ENCODE measurements at regions not wholly inside any gene's neighbourhood (a gene's known extent, or its start where the extent isn't known, plus 50 kb on each side); places are given as distances from the start of the nearest gene placed in this dataset.

DNA sequence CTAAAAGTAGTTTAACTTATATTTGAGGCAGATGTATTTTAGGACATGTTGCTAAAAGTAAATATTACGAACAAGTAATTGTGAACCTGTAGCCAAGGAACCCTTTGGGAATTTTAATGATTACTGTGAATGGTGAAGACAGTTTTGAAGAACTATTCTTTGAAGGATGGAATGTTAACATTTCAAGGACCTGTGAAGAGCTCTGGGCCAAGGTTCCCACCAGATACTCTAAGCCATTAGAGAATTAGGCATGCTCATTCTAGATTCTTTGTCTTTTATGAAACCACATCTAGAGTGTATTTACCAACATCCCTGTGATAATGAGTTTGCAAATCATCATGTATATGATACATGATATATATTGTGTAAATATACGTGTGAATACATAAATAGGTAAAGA is 99.8 kb downstream of the SEPTIN7 start:
- Histone ChIP-seq H3K9me3 (no peaks in the 10 kb centered on the region), H3K27ac (no peak overlapping the region), H3K4me3 (no peak overlapping the region), H3K36me3 (no peaks in the 10 kb centered on the region), H3K27me3 (replicated peaks; ENCODE audit: insufficient read depth) (no peaks in the 10 kb centered on the region), H3K4me1 (replicated peaks) (no peaks in the 10 kb centered on the region)
- no peak for DNase-seq (ENCODE audit: low spot score)
- intact Hi-C loops (cut with DNase I): no loop called here
- 96% methylated on average over 2 of the region's 2 CpGs for WGBS
- TF ChIP-seq, protein P1, sequence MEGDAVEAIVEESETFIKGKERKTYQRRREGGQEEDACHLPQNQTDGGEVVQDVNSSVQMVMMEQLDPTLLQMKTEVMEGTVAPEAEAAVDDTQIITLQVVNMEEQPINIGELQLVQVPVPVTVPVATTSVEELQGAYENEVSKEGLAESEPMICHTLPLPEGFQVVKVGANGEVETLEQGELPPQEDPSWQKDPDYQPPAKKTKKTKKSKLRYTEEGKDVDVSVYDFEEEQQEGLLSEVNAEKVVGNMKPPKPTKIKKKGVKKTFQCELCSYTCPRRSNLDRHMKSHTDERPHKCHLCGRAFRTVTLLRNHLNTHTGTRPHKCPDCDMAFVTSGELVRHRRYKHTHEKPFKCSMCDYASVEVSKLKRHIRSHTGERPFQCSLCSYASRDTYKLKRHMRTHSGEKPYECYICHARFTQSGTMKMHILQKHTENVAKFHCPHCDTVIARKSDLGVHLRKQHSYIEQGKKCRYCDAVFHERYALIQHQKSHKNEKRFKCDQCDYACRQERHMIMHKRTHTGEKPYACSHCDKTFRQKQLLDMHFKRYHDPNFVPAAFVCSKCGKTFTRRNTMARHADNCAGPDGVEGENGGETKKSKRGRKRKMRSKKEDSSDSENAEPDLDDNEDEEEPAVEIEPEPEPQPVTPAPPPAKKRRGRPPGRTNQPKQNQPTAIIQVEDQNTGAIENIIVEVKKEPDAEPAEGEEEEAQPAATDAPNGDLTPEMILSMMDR (IDR thresholded peaks at IDR 0.05): no peak
- TF ChIP-seq POLR2A (IDR thresholded peaks at IDR 0.05): no peak
- no peak for TF ChIP-seq POLR2AphosphoS5 (IDR thresholded peaks at IDR 0.05)

DNA sequence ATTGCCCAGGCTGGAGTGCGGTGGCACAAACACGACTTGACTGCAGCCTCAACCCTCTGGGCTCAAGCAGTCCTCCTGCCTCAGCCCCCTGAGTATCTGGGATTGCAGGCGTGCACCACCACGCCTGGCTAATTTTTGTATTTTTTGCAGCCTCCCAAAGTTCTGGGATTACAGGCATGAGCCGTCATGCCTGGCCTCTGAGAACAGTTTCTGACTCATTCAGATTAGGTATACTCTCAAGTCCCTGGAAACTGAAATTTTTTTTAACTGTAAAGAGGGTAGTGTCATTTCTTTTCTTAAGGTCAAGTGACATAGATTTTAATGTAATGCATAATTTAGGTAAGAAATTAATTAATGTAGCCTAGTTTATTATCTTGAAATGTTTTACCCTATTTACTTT is 104.7 kb downstream of the SEPTIN7 start:
- DNase-seq (ENCODE audit: low spot score): no peak
- Histone ChIP-seq H3K36me3 (no peaks in the 10 kb centered on the region), H3K27ac (no peak overlapping the region), H3K9me3 (no peaks in the 10 kb centered on the region), H3K4me3 (no peak overlapping the region), H3K4me1 (replicated peaks) (no peaks in the 10 kb centered on the region), H3K27me3 (replicated peaks; ENCODE audit: insufficient read depth) (no peaks in the 10 kb centered on the region)
- WGBS: 88% methylated on average over 5 of the region's 5 CpGs
- intact Hi-C loops (cut with DNase I): no loop called here
- no peak for TF ChIP-seq POLR2A (IDR thresholded peaks at IDR 0.05)
- TF ChIP-seq, protein P1 (IDR thresholded peaks at IDR 0.05): no peak
- TF ChIP-seq POLR2AphosphoS5 (IDR thresholded peaks at IDR 0.05): no peak

DNA sequence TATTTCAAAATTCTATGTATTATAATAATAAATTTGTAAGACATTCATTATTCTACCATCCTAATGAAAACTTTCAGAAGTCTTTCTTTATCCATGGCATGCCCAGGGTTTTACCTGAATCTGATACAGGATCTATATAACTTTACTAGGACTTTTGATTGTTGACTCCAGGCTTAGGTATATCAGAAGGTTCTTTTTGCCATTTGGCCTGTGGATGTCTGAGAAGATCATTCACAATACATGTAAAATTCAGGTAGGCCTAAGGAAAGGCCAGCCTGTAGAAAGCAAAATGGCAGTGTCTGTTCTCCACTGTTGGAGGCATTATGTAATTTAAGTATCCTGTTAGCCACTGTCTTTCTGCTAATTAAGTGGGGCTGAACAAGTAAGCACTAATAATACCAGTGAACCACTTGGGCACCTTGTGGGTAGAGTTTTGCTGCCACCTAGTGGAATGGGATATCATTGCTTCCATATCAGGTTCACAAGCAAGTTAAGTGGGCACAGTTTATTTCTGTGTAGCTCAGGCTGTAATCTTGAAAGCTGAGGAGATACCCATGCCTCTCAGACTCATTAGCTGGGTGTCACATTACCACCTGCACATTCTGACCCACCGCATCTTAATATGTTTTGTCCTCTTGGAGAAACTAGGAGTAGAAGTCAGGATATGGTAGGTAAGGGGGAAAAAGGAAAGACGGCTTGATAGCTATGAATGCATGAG is 105.5 kb downstream of the SEPTIN7 start:
- intact Hi-C loops (cut with DNase I): loop anchor here (2.0 kb wide), 1 partner anchor 196 kb away; no protein-coding TSS in a partner anchor
- no peaks in the 10 kb centered on the region for H3K4me1 ChIP-seq (replicated peaks)
- no peak overlapping the region for H3K4me3 ChIP-seq
- no peak overlapping the region for H3K27ac ChIP-seq
- TF ChIP-seq POLR2AphosphoS5 (IDR thresholded peaks at IDR 0.05) (peak; percentile 27), POLR2A (IDR thresholded peaks at IDR 0.05) (no peak)
- TF ChIP-seq, protein P1 (IDR thresholded peaks at IDR 0.05): peak; percentile 76 to 93 (median 90)
- H3K9me3 ChIP-seq: no peaks in the 10 kb centered on the region
- WGBS: 48% methylated on average over 2 of the region's 2 CpGs
- H3K36me3 ChIP-seq: no peaks in the 10 kb centered on the region
- no peaks in the 10 kb centered on the region for H3K27me3 ChIP-seq (replicated peaks; ENCODE audit: insufficient read depth)
- peak; percentile 76 for DNase-seq (ENCODE audit: low spot score)

DNA sequence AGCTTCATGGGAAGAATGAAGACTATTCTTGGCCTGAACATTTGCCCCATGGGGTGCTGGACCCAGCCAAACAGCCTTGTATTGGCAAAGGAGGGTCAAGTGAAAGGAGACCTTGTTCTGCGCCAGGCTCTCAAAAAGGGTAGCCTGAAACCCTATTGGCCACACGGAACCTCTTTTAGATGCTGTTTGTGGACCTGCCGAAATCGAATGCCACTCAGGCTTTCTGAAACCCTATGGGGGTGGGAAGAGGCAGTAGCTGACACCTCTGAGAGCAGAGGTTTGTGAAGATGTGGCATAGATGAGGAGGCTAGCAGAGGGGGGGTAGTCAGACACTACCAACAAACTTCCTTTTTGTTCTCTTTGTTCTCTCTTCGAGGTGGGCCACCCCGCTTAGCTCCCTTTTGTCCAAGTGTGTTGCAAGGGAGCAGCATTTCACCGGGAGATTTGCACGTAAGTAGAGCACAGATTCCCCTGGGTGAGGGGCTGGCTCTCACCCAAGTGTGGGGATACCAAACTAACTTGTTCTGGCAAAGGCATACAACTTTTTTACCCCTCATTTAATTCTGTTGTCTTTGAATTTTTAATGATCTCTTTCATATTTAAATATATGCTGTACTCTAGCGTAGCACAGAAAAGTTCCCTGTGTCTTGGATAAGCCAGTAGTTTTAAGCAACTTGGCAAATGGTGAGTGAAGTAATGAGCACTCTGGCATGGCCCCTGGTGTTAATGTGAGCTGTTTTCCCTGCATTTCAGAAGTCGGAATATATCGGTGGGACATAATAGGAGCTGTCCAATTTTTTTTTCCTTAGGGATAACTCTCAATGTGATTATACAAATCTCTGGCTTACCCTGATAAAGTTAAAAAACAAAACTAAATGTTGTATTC is 107.7 kb downstream of the SEPTIN7 start:
- no peak overlapping the region for H3K4me3 ChIP-seq
- intact Hi-C loops (cut with DNase I): no loop called here
- H3K9me3 ChIP-seq: no peaks in the 10 kb centered on the region
- TF ChIP-seq POLR2A (IDR thresholded peaks at IDR 0.05) (no peak), POLR2AphosphoS5 (IDR thresholded peaks at IDR 0.05) (no peak)
- TF ChIP-seq, protein P1 (IDR thresholded peaks at IDR 0.05): no peak
- H3K36me3 ChIP-seq: no peaks in the 10 kb centered on the region
- no peak for DNase-seq (ENCODE audit: low spot score)
- H3K4me1 ChIP-seq (replicated peaks): no peaks in the 10 kb centered on the region
- no peaks in the 10 kb centered on the region for H3K27me3 ChIP-seq (replicated peaks; ENCODE audit: insufficient read depth)
- H3K27ac ChIP-seq: no peak overlapping the region
- WGBS: 42% methylated on average over 11 of the region's 11 CpGs
